Lung (tissue), 11 donors: ENCODE measurements at regions not wholly inside any gene's neighbourhood (a gene's known extent, or its start where the extent isn't known, plus 50 kb on each side); places are given as distances from the start of the nearest gene placed in this dataset.

Experiments
- ATAC-seq: fragments of 200-7000 bp; cut with Tn5 transposase; one replicate; pipeline ENCODE4 v1.9.1; 2020; ENCODE audit warnings: moderate number of reproducible peaks; ENCODE audit not compliant: insufficient read depth, low FRiP score
- DNase-seq, 3 donors: peaks; one replicate each; pipeline ENCODE4 v3.0.0-alpha.2; 2013 to 2017
- H3K27ac ChIP-seq, 2 donors: one replicate each; pipeline ENCODE4 v1.5.1; 2013; ENCODE audit warnings: mild to moderate bottlenecking in 2 of 2, moderate library complexity in 2 of 2, control low read depth in 1 of 2, inconsistent platforms in 1 of 2, low read depth in 1 of 2, low read length in 1 of 2
- H3K27me3 ChIP-seq, 3 donors: one replicate each; pipeline ENCODE4 v1.5.1; 2013; ENCODE audit warnings: low read length in 2 of 3; ENCODE audit not compliant: control insufficient read depth in 3 of 3, insufficient read depth in 3 of 3
- H3K36me3 ChIP-seq, 4 donors: one replicate each; pipeline ENCODE4 v1.5.1; 2013; ENCODE audit warnings: low read length in 4 of 4, mild to moderate bottlenecking in 1 of 4, moderate library complexity in 1 of 4; ENCODE audit not compliant: control insufficient read depth in 4 of 4, insufficient read depth in 4 of 4
- H3K4me1 ChIP-seq, 5 donors: one replicate each; pipeline ENCODE4 v1.5.1; 2013; ENCODE audit warnings: low read length in 5 of 5, mild to moderate bottlenecking in 2 of 5, moderate library complexity in 1 of 5; ENCODE audit not compliant: control insufficient read depth in 5 of 5, insufficient read depth in 5 of 5
- H3K4me3 ChIP-seq: one replicate; pipeline ENCODE4 v1.5.1; 2013; ENCODE audit warnings: mild to moderate bottlenecking, control low read depth, moderate library complexity
- H3K9ac ChIP-seq, 2 donors: one replicate each; pipeline ENCODE4 v1.5.1; 2013; ENCODE audit warnings: low read length in 2 of 2, control low read depth in 1 of 2; ENCODE audit not compliant: insufficient read depth in 1 of 2
- H3K9me3 ChIP-seq, 4 donors: one replicate each; pipeline ENCODE4 v1.5.1; 2013; ENCODE audit warnings: low read length in 3 of 4, mild to moderate bottlenecking in 1 of 4, moderate library complexity in 1 of 4; ENCODE audit not compliant: control insufficient read depth in 4 of 4, insufficient read depth in 3 of 4
- CTCF ChIP-seq: IDR thresholded peaks from 2 replicates; pipeline ENCODE4 v1.5.1; 2012; ENCODE audit warnings: mild to moderate bottlenecking; ENCODE audit errors: control extremely low read depth, extremely low read depth
- WGBS, 2 donors: extraction: QIAGEN DNeasy Blood & Tissue Kit; methylation state at CpG; one replicate each; pipeline ENCODE4 v1.1.7; 2013; 5-methylcytosine and 5-hydroxymethylcytosine counted together
- donor health status: control.
- donor health status: control.
- donor health status: Bipolar disorder and iron deficiency.
- donor health status: healthy.
- donor health status: DM: yes; HTN: yes; CAD: no.

GRCh38 chr7:136665878-136666509 is 202.5 kb upstream of the CHRM2 start:
- no peak for ATAC-seq
- Histone ChIP-seq H3K36me3 (no peaks in the 10 kb centered on the region), H3K9me3 (no peaks in the 10 kb centered on the region), H3K4me3 (no peak overlapping the region), H3K27ac (no peak overlapping the region), H3K4me1 (no peaks in the 10 kb centered on the region), H3K27me3 (no peaks in the 10 kb centered on the region), H3K9ac (no peak overlapping the region)
- whole genome bisulfite sequencing, 2 donors, result 51 to 58% methylated on average over 5 of the region's 5 CpGs
- DNase-seq, result no peak
- no peak for TF ChIP-seq CTCF

GRCh38 chr7:136664537-136664936 is 203.9 kb upstream of the CHRM2 start:
- H3K4me1 ChIP-seq, result no peaks in the 10 kb centered on the region
- H3K27ac ChIP-seq, result no peak overlapping the region
- no peak for TF ChIP-seq CTCF
- H3K9me3 ChIP-seq, result no peaks in the 10 kb centered on the region
- DNase-seq (no peak), ATAC-seq (no peak)
- H3K27me3 ChIP-seq, result no peaks in the 10 kb centered on the region
- no peak overlapping the region for H3K9ac ChIP-seq
- H3K36me3 ChIP-seq, result no peaks in the 10 kb centered on the region
- H3K4me3 ChIP-seq, result no peak overlapping the region
- 15 to 24% methylated on average over 1 of the region's 1 CpG for WGBS, 2 donors

GRCh38 chr7:136657482-136657921 is 210.9 kb upstream of the CHRM2 start:
- no peaks in the 10 kb centered on the region for H3K4me1 ChIP-seq
- no peaks in the 10 kb centered on the region for H3K36me3 ChIP-seq
- no peak for ATAC-seq
- no peak overlapping the region for H3K9ac ChIP-seq
- WGBS, 2 donors, result 54 to 71% methylated on average over 2 of the region's 2 CpGs
- H3K27me3 ChIP-seq, result no peaks in the 10 kb centered on the region
- H3K9me3 ChIP-seq, result no peaks in the 10 kb centered on the region
- DNase-seq, result no peak
- TF ChIP-seq CTCF, result no peak
- no peak overlapping the region for H3K4me3 ChIP-seq
- no peak overlapping the region for H3K27ac ChIP-seq

- H3K27ac ChIP-seq, result no peak overlapping the region
- ATAC-seq (no peak), DNase-seq (no peak)
- WGBS, 2 donors, result 87 to 93% methylated on average over 1 of the region's 1 CpG
- no peak overlapping the region for H3K9ac ChIP-seq
- H3K4me3 ChIP-seq, result no peak overlapping the region
- H3K4me1 ChIP-seq, result no peaks in the 10 kb centered on the region
- H3K36me3 ChIP-seq, result no peaks in the 10 kb centered on the region
- TF ChIP-seq CTCF, result no peak
- no peaks in the 10 kb centered on the region for H3K27me3 ChIP-seq
- no peaks in the 10 kb centered on the region for H3K9me3 ChIP-seq
Measured at GRCh38 chr7:136656516-136656915, 211.9 kb upstream of the CHRM2 start.
